ENCODE measurements at regions not wholly inside any gene's neighbourhood (a gene's known extent, or its start where the extent isn't known, plus 50 kb on each side); places are given as distances from the start of the nearest gene placed in this dataset.

GRCh38 chr12:115763376-115763775 lies 514.1 kb downstream of the MED13L start:
- in situ Hi-C loops (cut with MboI; ENCODE audit: low pct_ligation_motif_present in 1 of 4, low pct_unique_long_range_greater_than_20kb in 1 of 4, low sequenced_read_pairs in 3 of 4) = no loop called here

GRCh38 chr12:115762936-115763335 lies 514.6 kb downstream of the MED13L start:
- Histone ChIP-seq H3K27ac (no peak overlapping the region), H3K27me3 (peaks cover 16% of the 10 kb centered on the region), H3K36me3 (no peaks in the 10 kb centered on the region), H3K4me3 (no peak overlapping the region), H3K9me3 (no peaks in the 10 kb centered on the region), H3K4me1 (no peaks in the 10 kb centered on the region)
- intact Hi-C loops (cut with DNase I; ENCODE audit: low total_unique reads) (no loop called here), in situ Hi-C loops (cut with MboI; ENCODE audit: low pct_ligation_motif_present in 1 of 4, low pct_unique_long_range_greater_than_20kb in 1 of 4, low sequenced_read_pairs in 3 of 4) (no loop called here)
- WGBS, 2 donors (ENCODE audit: low coverage in 1 of 2) = 54 to 64% methylated on average over 3 of the region's 3 CpGs
- TF ChIP-seq POLR2A (IDR thresholded peaks at IDR 0.05) (no peak), CTCF (IDR thresholded peaks at IDR 0.05) (no peak), POLR2AphosphoS5 (IDR thresholded peaks at IDR 0.05) (no peak), EP300 (IDR thresholded peaks at IDR 0.05; ENCODE audit: low read depth) (no peak)
- no peak for DNase-seq

More at GRCh38 chr12:115763376-115763775, 514.1 kb downstream of the MED13L start:
- intact Hi-C loops (cut with DNase I; ENCODE audit: low total_unique reads) = no loop called here
- no peaks in the 10 kb centered on the region for H3K4me1 ChIP-seq
- no peaks in the 10 kb centered on the region for H3K9me3 ChIP-seq
- peaks cover 11% of the 10 kb centered on the region for H3K27me3 ChIP-seq
- TF ChIP-seq EP300 (IDR thresholded peaks at IDR 0.05; ENCODE audit: low read depth) (no peak), POLR2AphosphoS5 (IDR thresholded peaks at IDR 0.05) (no peak), CTCF (IDR thresholded peaks at IDR 0.05) (no peak), POLR2A (IDR thresholded peaks at IDR 0.05) (no peak)
- H3K36me3 ChIP-seq = no peaks in the 10 kb centered on the region
- DNase-seq = no peak
- H3K4me3 ChIP-seq = no peak overlapping the region
- 65 to 73% methylated on average over 4 to 5 of the region's 5 CpGs for WGBS, 2 donors (ENCODE audit: low coverage in 1 of 2)
- H3K27ac ChIP-seq = no peak overlapping the region

- Histone ChIP-seq H3K9me3 (no peaks in the 10 kb centered on the region), H3K36me3 (no peaks in the 10 kb centered on the region), H3K27ac (no peak overlapping the region), H3K27me3 (peaks cover 27% of the 10 kb centered on the region), H3K4me3 (no peak overlapping the region), H3K4me1 (no peaks in the 10 kb centered on the region)
- DNase-seq = no peak
- intact Hi-C loops (cut with DNase I; ENCODE audit: low total_unique reads) (no loop called here), in situ Hi-C loops (cut with MboI; ENCODE audit: low pct_ligation_motif_present in 1 of 4, low pct_unique_long_range_greater_than_20kb in 1 of 4, low sequenced_read_pairs in 3 of 4) (no loop called here)
- TF ChIP-seq EP300 (IDR thresholded peaks at IDR 0.05; ENCODE audit: low read depth) (no peak), POLR2AphosphoS5 (IDR thresholded peaks at IDR 0.05) (no peak), CTCF (IDR thresholded peaks at IDR 0.05) (no peak), POLR2A (IDR thresholded peaks at IDR 0.05) (no peak)
- WGBS, 2 donors (ENCODE audit: low coverage in 1 of 2) = 80 to 83% methylated on average over 2 of the region's 2 CpGs
Observed at GRCh38 chr12:115761784-115762183, 515.7 kb downstream of the MED13L start.

GRCh38 chr12:115760231-115760630 lies 517.3 kb downstream of the MED13L start:
- no peak for DNase-seq
- TF ChIP-seq POLR2A (IDR thresholded peaks at IDR 0.05) = no peak
- peaks cover 43% of the 10 kb centered on the region for H3K27me3 ChIP-seq
- intact Hi-C loops (cut with DNase I; ENCODE audit: low total_unique reads) = no loop called here
- H3K9me3 ChIP-seq = no peaks in the 10 kb centered on the region
- no peak overlapping the region for H3K4me3 ChIP-seq
- WGBS, 2 donors (ENCODE audit: low coverage in 1 of 2) = 73 to 79% methylated on average over 5 of the region's 5 CpGs
- H3K27ac ChIP-seq = no peak overlapping the region
- in situ Hi-C loops (cut with MboI; ENCODE audit: low pct_ligation_motif_present in 1 of 4, low pct_unique_long_range_greater_than_20kb in 1 of 4, low sequenced_read_pairs in 3 of 4) = no loop called here
- no peaks in the 10 kb centered on the region for H3K4me1 ChIP-seq
- H3K36me3 ChIP-seq = no peaks in the 10 kb centered on the region
